AG09309 (cell line): ENCODE measurements at regions not wholly inside any gene's neighbourhood (a gene's known extent, or its start where the extent isn't known, plus 50 kb on each side); places are given as distances from the start of the nearest gene placed in this dataset.
A peak's percentile ranks its signal among the peaks of the same experiment; 100 is the strongest.

ENCODE experiments used
- DNase-seq: peaks from one replicate; pipeline ENCODE4 v3.0.0-alpha.2; 2010; ENCODE audit warnings: low read depth
- H3K4me3 ChIP-seq: 2 replicates; pipeline ENCODE4 v1.5.1; 2011; ENCODE audit warnings: mild to moderate bottlenecking, low read depth, low read length, moderate library complexity; ENCODE audit not compliant: control insufficient read depth
- CTCF ChIP-seq: IDR thresholded peaks from 2 replicates; pipeline ENCODE4 v1.5.1; 2011; ENCODE audit warnings: mild to moderate bottlenecking, low read depth, low read length, inconsistent platforms; ENCODE audit not compliant: insufficient read depth, control insufficient read depth; ENCODE audit errors: missing control alignments

- no peak overlapping the region for H3K4me3 ChIP-seq
- no peak for TF ChIP-seq CTCF
Measured at GRCh38 chr2:114185501-114185900, 256.9 kb upstream of the DPP10 start.

GRCh38 chr2:114192362-114192761 is 250.1 kb upstream of the DPP10 start:
- H3K4me3 ChIP-seq = no peak overlapping the region
- no peak for DNase-seq
- no peak for TF ChIP-seq CTCF

More at GRCh38 chr2:114185501-114185900, 256.9 kb upstream of the DPP10 start:
- no peak for DNase-seq

GRCh38 chr2:114201781-114202180 is 240.7 kb upstream of the DPP10 start:
- no peak for DNase-seq

GRCh38 chr2:114203679-114204078 is 238.8 kb upstream of the DPP10 start:
- TF ChIP-seq CTCF = no peak
- H3K4me3 ChIP-seq = no peak overlapping the region
- DNase-seq = no peak

More at GRCh38 chr2:114201781-114202180, 240.7 kb upstream of the DPP10 start:
- H3K4me3 ChIP-seq = no peak overlapping the region
- TF ChIP-seq CTCF = peak; percentile 17

GRCh38 chr2:114213808-114214207 is 228.6 kb upstream of the DPP10 start:
- no peak for TF ChIP-seq CTCF

GRCh38 chr2:114218383-114218782 is 224.1 kb upstream of the DPP10 start:
- no peak for TF ChIP-seq CTCF
- no peak overlapping the region for H3K4me3 ChIP-seq
- no peak for DNase-seq

More at GRCh38 chr2:114213808-114214207, 228.6 kb upstream of the DPP10 start:
- H3K4me3 ChIP-seq = no peak overlapping the region
- DNase-seq = no peak

- H3K4me3 ChIP-seq = no peak overlapping the region
- no peak for TF ChIP-seq CTCF
- no peak for DNase-seq
Measured at GRCh38 chr2:114219456-114219855, 223.0 kb upstream of the DPP10 start.
